A549 (cell line): ENCODE measurements at regions not wholly inside any gene's neighbourhood (a gene's known extent, or its start where the extent isn't known, plus 50 kb on each side); places are given as distances from the start of the nearest gene placed in this dataset.
A peak's percentile ranks its signal among the peaks of the same experiment; 100 is the strongest.

Source experiments
- ATAC-seq, 2 experiments: fragments of 200-7000 bp in 1 of 2; fragments of >200 bp in 1 of 2; cut with Nextera tagmentation in 1 of 2; cut with Tn5 transposase in 1 of 2; 3 replicates each; pipeline versions ENCODE4 v1.8.0 to v1.9.1; 2018 to 2020; ENCODE audit warnings: mild to moderate bottlenecking in 1 of 2, moderate library complexity in 1 of 2
- CTCF ChIA-PET: fragments of 300-600 bp; sonication (Branson Sonifier 250); formaldehyde crosslinking; extraction: SDS; loops from one replicate; lab custom pipeline; 2021; ENCODE audit warnings: antibody characterized with exemption, inconsistent platforms; lab: Yijun Ruan, JAX
- POLR2A ChIA-PET: fragments of 350-600 bp; formaldehyde crosslinking; extraction: SDS; loops from one replicate; lab custom pipeline; 2021; ENCODE audit warnings: antibody characterized with exemption, inconsistent platforms; lab: Yijun Ruan, JAX
- DNase-seq, 2 experiments: peaks; one replicate each; pipeline versions ENCODE4 v3.0.0 to v3.0.0-alpha.2; 2011 to 2016; ENCODE audit warnings: low read depth in 1 of 2, low spot score in 1 of 2
- FAIRE-seq: peaks from 2 replicates; lab custom pipeline; 2011; peaks lifted over from hg19 to GRCh38; lab: Jason Lieb, UNC
- H3K27ac ChIP-seq, 2 experiments: fragments of >200 bp; sonication (Bioruptor Twin); formaldehyde crosslinking; 3 replicates each; pipeline ENCODE4 v1.5.1; 2016 to 2017
- H3K4me1 ChIP-seq: fragments of >200 bp; sonication (Bioruptor Twin); formaldehyde crosslinking; 3 replicates; pipeline ENCODE4 v1.6.1; 2016
- H3K4me2 ChIP-seq: fragments of >200 bp; sonication (Bioruptor Twin); formaldehyde crosslinking; 3 replicates; pipeline ENCODE4 v1.6.1; 2016
- H3K4me3 ChIP-seq: fragments of >200 bp; sonication (Bioruptor Twin); formaldehyde crosslinking; 3 replicates; pipeline ENCODE4 v1.5.1; 2016
- H3K9me3 ChIP-seq: fragments of >200 bp; sonication (Bioruptor Twin); formaldehyde crosslinking; 3 replicates; pipeline ENCODE4 v1.6.1; 2016
- CBX8 ChIP-seq: fragments of 200-600 bp; sonication (generic); IDR thresholded peaks from 2 replicates; pipeline ENCODE4 v1.6.1; 2016
- CTCF ChIP-seq: fragments of >200 bp; sonication (Bioruptor Twin); formaldehyde crosslinking; IDR thresholded peaks from 3 replicates; pipeline ENCODE4 v1.5.1; 2016
- FOSL2 ChIP-seq, 2 experiments: fragments of 450-650 bp in 1 of 2; fragments of >200 bp in 1 of 2; sonication (Bioruptor Twin) in 1 of 2; formaldehyde crosslinking; IDR thresholded peaks; 2 replicates each; pipeline versions ENCODE4 v1.5.0 to v1.6.1; 2016 to 2020; ENCODE audit warnings: mild to moderate bottlenecking in 1 of 2, moderate library complexity in 1 of 2
- FOXS1 ChIP-seq: fragments of 250-450 bp; sonication (Bioruptor Pico); IDR thresholded peaks from 2 replicates; pipeline ENCODE4 v1.5.0; 2020; ENCODE audit warnings: mild to moderate bottlenecking, moderate library complexity
- GATA3 ChIP-seq: IDR thresholded peaks from 2 replicates; pipeline ENCODE4 v1.6.1; 2012; ENCODE audit warnings: borderline replicate concordance
- HOXB5 ChIP-seq: fragments of 250-450 bp; sonication (Bioruptor Pico); IDR thresholded peaks from 2 replicates; pipeline ENCODE4 v1.5.0; 2020; ENCODE audit warnings: mild to moderate bottlenecking, moderate library complexity
- KDM1A ChIP-seq: fragments of 200-600 bp; sonication (generic); IDR thresholded peaks from 2 replicates; pipeline ENCODE4 v1.6.1; 2016; ENCODE audit warnings: low read depth, mild to moderate bottlenecking
- RAD21 ChIP-seq, 2 experiments: fragments of >200 bp in 1 of 2; sonication (Bioruptor Twin) in 1 of 2; formaldehyde crosslinking in 1 of 2; IDR thresholded peaks in 1 of 2; conservative IDR thresholded peaks in 1 of 2; 2 replicates in 1 of 2; 3 replicates in 1 of 2; pipeline ENCODE4 v1.6.1; 2012 to 2018; ENCODE audit warnings: inconsistent platforms in 1 of 2
- RARB ChIP-seq: fragments of 250-450 bp; sonication (Bioruptor Pico); IDR thresholded peaks from 2 replicates; pipeline ENCODE4 v1.8.0; 2021; ENCODE audit warnings: mild to moderate bottlenecking, moderate library complexity
- SMC3 ChIP-seq: fragments of >200 bp; sonication (Bioruptor Twin); formaldehyde crosslinking; IDR thresholded peaks from 3 replicates; pipeline ENCODE4 v1.6.1; 2018; ENCODE audit warnings: inconsistent platforms
- TP53 ChIP-seq: fragments of 250-450 bp; sonication (Bioruptor Pico); IDR thresholded peaks from 2 replicates; pipeline ENCODE4 v1.5.0; 2021; ENCODE audit warnings: mild to moderate bottlenecking, moderate library complexity
- USF2 ChIP-seq: fragments of 450-650 bp; IDR thresholded peaks from 2 replicates; pipeline ENCODE4 v1.6.1; 2014; ENCODE audit warnings: antibody characterized with exemption
- ZC3H11A ChIP-seq: fragments of 450-650 bp; IDR thresholded peaks from 2 replicates; pipeline ENCODE4 v1.6.1; 2014; ENCODE audit warnings: antibody characterized with exemption, mild to moderate bottlenecking
- ZFP36 ChIP-seq: fragments of 450-650 bp; IDR thresholded peaks from 2 replicates; pipeline ENCODE4 v1.6.1; 2014; ENCODE audit warnings: borderline replicate concordance; ENCODE audit not compliant: partially characterized antibody
- WGBS: methylation state at CpG from one replicate; pipeline ENCODE4 v1.1.6; 2017; ENCODE audit errors: missing lambda C conversion rate; 5-methylcytosine and 5-hydroxymethylcytosine counted together
- TF ChIP-seq, protein P1 (sequence below): IDR thresholded peaks from 2 replicates; pipeline ENCODE4 v1.6.1; 2012
- TF ChIP-seq, protein P2 (sequence below): fragments of >200 bp; sonication (Bioruptor Twin); formaldehyde crosslinking; IDR thresholded peaks from 3 replicates; pipeline ENCODE4 v1.6.1; 2016

DNA sequence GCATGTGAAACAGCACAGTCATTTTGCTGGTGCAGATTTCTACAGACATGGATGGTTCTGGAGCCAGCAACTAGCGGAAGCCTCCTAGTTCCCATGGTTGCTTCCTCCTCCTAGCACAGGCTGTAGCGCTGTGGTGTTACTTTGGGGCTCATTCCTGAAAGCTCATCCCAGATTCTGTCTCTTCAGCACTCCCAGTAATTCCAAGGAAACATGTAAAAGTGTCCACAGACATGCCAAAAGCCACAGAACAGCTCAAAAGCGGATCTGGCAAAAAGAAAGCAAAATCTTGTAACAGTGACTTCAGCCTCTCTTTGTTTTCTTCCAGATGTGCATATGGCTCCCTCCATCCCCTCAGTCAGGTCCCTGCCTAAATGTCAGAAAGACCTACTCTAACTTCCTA is 144.1 kb downstream of the CEP120 start (continued):
- TF ChIP-seq ZC3H11A = no peak
- TF ChIP-seq CBX8 = no peak

GRCh38 chr5:123278284-123278683 is 144.9 kb downstream of the CEP120 start:
- no peaks in the 10 kb centered on the region for H3K9me3 ChIP-seq
- ChIA-PET CTCF (interaction anchor here (1.0 kb wide), 1 partner anchor 11 kb away, joined by 3 read pairs; no protein-coding TSS in a partner anchor), POLR2A (no interaction called here)
- no peak for FAIRE-seq
- no peaks in the 10 kb centered on the region for H3K4me1 ChIP-seq
- H3K4me3 ChIP-seq = no peak overlapping the region
- H3K27ac ChIP-seq = no peak overlapping the region
- WGBS = 63% methylated on average over 5 of the region's 5 CpGs
- H3K4me2 ChIP-seq = no peak overlapping the region
- no peak for DNase-seq
- TF ChIP-seq RARB (CRISPR knock-in tag) (no peak), USF2 (no peak), FOSL2 (IDR thresholded peaks at IDR 0.05) (no peak), FOSL2 (CRISPR knock-in tag; IDR thresholded peaks at IDR 0.05) (peak; percentile 37; the same call in 1 of the 2 replicates)
- TF ChIP-seq, protein P1, sequence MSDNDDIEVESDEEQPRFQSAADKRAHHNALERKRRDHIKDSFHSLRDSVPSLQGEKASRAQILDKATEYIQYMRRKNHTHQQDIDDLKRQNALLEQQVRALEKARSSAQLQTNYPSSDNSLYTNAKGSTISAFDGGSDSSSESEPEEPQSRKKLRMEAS = no peak
- ATAC-seq = peak in 1 of 2 experiments; percentile 76; a peak in 3 of 6 replicates

- ChIA-PET POLR2A (no interaction called here), CTCF (interaction anchor here (0.5 to 1.1 kb wide), 4 partner anchors 17 to 756 kb away, joined by 3 to 4 read pairs (median 4); no protein-coding TSS in a partner anchor)
- DNase-seq = peak in 1 of 2 experiments; percentile 14
- Histone ChIP-seq H3K9me3 (no peaks in the 10 kb centered on the region), H3K27ac (no peak overlapping the region), H3K4me1 (no peaks in the 10 kb centered on the region), H3K4me3 (no peak overlapping the region), H3K4me2 (no peak overlapping the region)
- peak in 1 of 2 experiments; percentile 36; a peak in 2 of 6 replicates for ATAC-seq
- FAIRE-seq = no peak
- WGBS = 2% methylated on average over 3 of the region's 3 CpGs
- TF ChIP-seq FOXS1 (no peak), CTCF (peak; percentile 55), HOXB5 (CRISPR knock-in tag) (no peak), SMC3 (peak; percentile 55; the same call in 2 of the 3 replicates), RAD21 (conservative IDR thresholded peaks at IDR 0.05 in 1 of 2, IDR thresholded peaks at IDR 0.05 in 1 of 2) (peak; percentile 61 to 65)
These were observed 149.2 kb downstream of the CEP120 start for GRCh38 chr5:123273984-123274383.

- Histone ChIP-seq H3K4me2 (no peak overlapping the region), H3K4me1 (no peaks in the 10 kb centered on the region)
- FAIRE-seq = no peak
- CTCF ChIA-PET = interaction anchor here (1.4 kb wide), 1 partner anchor 569 kb away, joined by 3 read pairs; no protein-coding TSS in a partner anchor
- POLR2A ChIA-PET = no interaction called here
- TF ChIP-seq HOXB5 (CRISPR knock-in tag) (no peak), TP53 (no peak), ZFP36 (no peak), CTCF (no peak), RARB (CRISPR knock-in tag) (no peak), GATA3 (no peak), KDM1A (no peak)
- TF ChIP-seq, protein P1 = no peak
- TF ChIP-seq, protein P2, sequence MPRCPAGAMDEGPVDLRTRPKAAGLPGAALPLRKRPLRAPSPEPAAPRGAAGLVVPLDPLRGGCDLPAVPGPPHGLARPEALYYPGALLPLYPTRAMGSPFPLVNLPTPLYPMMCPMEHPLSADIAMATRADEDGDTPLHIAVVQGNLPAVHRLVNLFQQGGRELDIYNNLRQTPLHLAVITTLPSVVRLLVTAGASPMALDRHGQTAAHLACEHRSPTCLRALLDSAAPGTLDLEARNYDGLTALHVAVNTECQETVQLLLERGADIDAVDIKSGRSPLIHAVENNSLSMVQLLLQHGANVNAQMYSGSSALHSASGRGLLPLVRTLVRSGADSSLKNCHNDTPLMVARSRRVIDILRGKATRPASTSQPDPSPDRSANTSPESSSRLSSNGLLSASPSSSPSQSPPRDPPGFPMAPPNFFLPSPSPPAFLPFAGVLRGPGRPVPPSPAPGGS = no peak
- TF ChIP-seq, all 56 proteins: peak for 0
- no peak for ATAC-seq
- 58% methylated on average over 2 of the region's 2 CpGs for WGBS
- no peak for DNase-seq
- Histone ChIP-seq H3K4me3 (no peak overlapping the region), H3K9me3 (no peaks in the 10 kb centered on the region), H3K27ac (no peak overlapping the region)
These were observed 150.1 kb downstream of the CEP120 start for GRCh38 chr5:123273095-123273494.
